H1 (cell line): ENCODE measurements at regions not wholly inside any gene's neighbourhood (a gene's known extent, or its start where the extent isn't known, plus 50 kb on each side); places are given as distances from the start of the nearest gene placed in this dataset.
A peak's percentile ranks its signal among the peaks of the same experiment; 100 is the strongest.

Experiments used
- CTCF ChIA-PET: fragments of 300-600 bp; sonication (Branson Sonifier 250); formaldehyde crosslinking; loops from one replicate; lab custom pipeline; 2021; ENCODE audit not compliant: partially characterized antibody; lab: Charles Lee
- POLR2A ChIA-PET: fragments of 300-600 bp; sonication (Branson Sonifier 250); formaldehyde crosslinking; loops from one replicate; lab custom pipeline; 2021; ENCODE audit warnings: inconsistent platforms; ENCODE audit not compliant: partially characterized antibody; lab: Charles Lee
- DNase-seq, 2 experiments: peaks; one replicate each; pipeline versions ENCODE4 v3.0.0 to v3.0.0-alpha.2; 2010 to 2022; ENCODE audit warnings: low spot score in 2 of 2, low read depth in 1 of 2, mixed read lengths in 1 of 2
- FAIRE-seq: peaks from 2 replicates; lab custom pipeline; 2011; peaks lifted over from hg19 to GRCh38; lab: Jason Lieb, UNC
- H2AFZ ChIP-seq: 2 replicates; pipeline ENCODE4 v1.8.1; 2012; ENCODE audit warnings: low read length, inconsistent platforms
- H2AK5ac ChIP-seq: 2 replicates; pipeline ENCODE4 v1.6.1; 2013; ENCODE audit warnings: low read depth, low read length
- H2BK120ac ChIP-seq: replicated peaks from 2 replicates; pipeline ENCODE3; 2013; ENCODE audit warnings: low read depth, low read length, inconsistent platforms
- H2BK12ac ChIP-seq: 2 replicates; pipeline ENCODE4 v1.6.1; 2013; ENCODE audit warnings: low read depth, low read length
- H2BK15ac ChIP-seq: 2 replicates; pipeline ENCODE4 v1.6.1; 2013; ENCODE audit warnings: low read length
- H2BK20ac ChIP-seq: 2 replicates; pipeline ENCODE4 v1.6.1; 2013; ENCODE audit warnings: low read length
- H2BK5ac ChIP-seq: 2 replicates; pipeline ENCODE4 v1.6.1; 2013; ENCODE audit warnings: low read depth, low read length
- H3K14ac ChIP-seq: 2 replicates; pipeline ENCODE4 v1.6.1; 2013; ENCODE audit warnings: inconsistent platforms; ENCODE audit not compliant: insufficient read length
- H3K18ac ChIP-seq: 2 replicates; pipeline ENCODE4 v1.6.1; 2013; ENCODE audit warnings: low read length; ENCODE audit errors: extremely low read depth
- H3K23ac ChIP-seq: 2 replicates; pipeline ENCODE4 v1.6.1; 2013; ENCODE audit warnings: inconsistent platforms; ENCODE audit not compliant: insufficient read length
- H3K23me2 ChIP-seq: 2 replicates; pipeline ENCODE4 v1.6.1; 2013; ENCODE audit warnings: low read depth, low read length
- H3K27ac ChIP-seq: 2 replicates; pipeline ENCODE4 v1.6.1; 2011; ENCODE audit warnings: low read depth, low read length, inconsistent platforms
- H3K27me3 ChIP-seq, 4 experiments: replicated peaks in 1 of 4; 1 replicate in 1 of 4; 2 replicates in 3 of 4; pipeline versions ENCODE4 v1.6.1 to v1.8.1; 2011 to 2013; ENCODE audit warnings: low read length in 3 of 4, mild to moderate bottlenecking in 3 of 4, inconsistent platforms in 2 of 4, mixed read lengths in 2 of 4, moderate library complexity in 1 of 4; ENCODE audit not compliant: control insufficient read depth in 3 of 4, insufficient read depth in 3 of 4; ENCODE audit errors: extremely low read depth in 1 of 4
- H3K36me3 ChIP-seq, 4 experiments: 2 replicates each; pipeline versions ENCODE4 v1.6.1 to v1.8.1; 2011 to 2013; ENCODE audit warnings: mild to moderate bottlenecking in 4 of 4, low read length in 3 of 4, moderate library complexity in 2 of 4, control low read depth in 1 of 4, inconsistent platforms in 1 of 4; ENCODE audit not compliant: insufficient read depth in 4 of 4, control insufficient read depth in 2 of 4
- H3K4ac ChIP-seq: replicated peaks from 2 replicates; pipeline ENCODE3; 2013; ENCODE audit warnings: low read length, low read depth, mixed read lengths, inconsistent platforms; ENCODE audit not compliant: insufficient read length
- H3K4me1 ChIP-seq, 4 experiments: replicated peaks in 1 of 4; 1 replicate in 1 of 4; 2 replicates in 3 of 4; pipeline versions ENCODE4 v1.6.1 to v1.8.1; 2011 to 2013; ENCODE audit warnings: low read length in 3 of 4, inconsistent platforms in 2 of 4, mixed read lengths in 1 of 4; ENCODE audit not compliant: insufficient read depth in 4 of 4, control insufficient read depth in 3 of 4
- H3K4me2 ChIP-seq, 2 experiments: 2 replicates each; pipeline versions ENCODE4 v1.6.1 to v1.8.1; 2011 to 2013; ENCODE audit warnings: low read depth in 2 of 2, low read length in 2 of 2, control low read depth in 1 of 2, inconsistent platforms in 1 of 2, mild to moderate bottlenecking in 1 of 2; ENCODE audit not compliant: insufficient read depth in 1 of 2
- H3K4me3 ChIP-seq, 4 experiments: fragments of 200-600, 300-600 bp in 1 of 4; sonication (generic), shearing (Covaris generic), sonication (Bioruptor Twin) in 1 of 4; 2 replicates each; pipeline versions ENCODE4 v1.5.1 to v1.8.1; 2011 to 2016; ENCODE audit warnings: low read length in 4 of 4, low read depth in 3 of 4, control low read depth in 2 of 4, inconsistent platforms in 2 of 4, mild to moderate bottlenecking in 2 of 4, mixed read lengths in 1 of 4, moderate library complexity in 1 of 4; ENCODE audit not compliant: insufficient read depth in 2 of 4; ENCODE audit errors: extremely low read depth in 1 of 4
- H3K56ac ChIP-seq: replicated peaks from 2 replicates; pipeline ENCODE3; 2013; ENCODE audit warnings: low read depth, mild to moderate bottlenecking, mixed read lengths, low read length, inconsistent platforms; ENCODE audit not compliant: insufficient read length
- H3K79me1 ChIP-seq: 2 replicates; pipeline ENCODE4 v1.6.1; 2013; ENCODE audit warnings: low read depth, low read length, control low read depth
- H3K79me2 ChIP-seq, 2 experiments: 2 replicates each; pipeline versions ENCODE4 v1.6.1 to v1.8.1; 2012 to 2013; ENCODE audit warnings: low read length in 2 of 2, mild to moderate bottlenecking in 2 of 2, inconsistent platforms in 1 of 2; ENCODE audit not compliant: insufficient read depth in 2 of 2, control insufficient read depth in 1 of 2
- H3K9ac ChIP-seq, 4 experiments: replicated peaks in 1 of 4; 1 replicate in 1 of 4; 2 replicates in 3 of 4; pipeline versions ENCODE4 v1.6.1 to v1.8.1; 2011 to 2013; ENCODE audit warnings: low read depth in 3 of 4, low read length in 3 of 4, control low read depth in 2 of 4, mild to moderate bottlenecking in 2 of 4, moderate library complexity in 2 of 4, inconsistent platforms in 1 of 4; ENCODE audit errors: extremely low read depth in 1 of 4
- H3K9me3 ChIP-seq, 2 experiments: 2 replicates each; pipeline versions ENCODE4 v1.6.1 to v1.8.1; 2012 to 2013; ENCODE audit warnings: mild to moderate bottlenecking in 2 of 2, moderate library complexity in 2 of 2, control low read depth in 1 of 2, inconsistent platforms in 1 of 2, low read depth in 1 of 2, low read length in 1 of 2, mixed read lengths in 1 of 2; ENCODE audit not compliant: insufficient read depth in 2 of 2
- H4K20me1 ChIP-seq, 2 experiments: replicated peaks in 1 of 2; 2 replicates each; pipeline versions ENCODE3 to v1.8.1; 2011 to 2013; ENCODE audit warnings: inconsistent platforms in 2 of 2, low read length in 2 of 2, mild to moderate bottlenecking in 1 of 2; ENCODE audit not compliant: insufficient read depth in 2 of 2, control insufficient read depth in 1 of 2
- H4K5ac ChIP-seq: 2 replicates; pipeline ENCODE4 v1.6.1; 2013; ENCODE audit warnings: low read length, low read depth, mixed read lengths, inconsistent platforms; ENCODE audit not compliant: insufficient read length
- H4K8ac ChIP-seq: 2 replicates; pipeline ENCODE4 v1.8.0; 2013; ENCODE audit warnings: mild to moderate bottlenecking, moderate library complexity, low read length, inconsistent platforms; ENCODE audit not compliant: insufficient read depth; ENCODE audit errors: extremely low read depth
- H4K91ac ChIP-seq: replicated peaks from 2 replicates; pipeline ENCODE3; 2013; ENCODE audit warnings: low read length, mixed read lengths, inconsistent platforms; ENCODE audit not compliant: insufficient read length
- ATF2 ChIP-seq: IDR thresholded peaks from 2 replicates; pipeline ENCODE4 v1.6.1; 2012; ENCODE audit warnings: low read length, inconsistent platforms
- KDM5A ChIP-seq: fragments of 200-600 bp; IDR thresholded peaks from 2 replicates; pipeline ENCODE4 v1.7.1; 2012; ENCODE audit warnings: mild to moderate bottlenecking, low read length, inconsistent platforms, mixed read lengths
- WGBS, 2 experiments: shearing (Covaris generic) in 1 of 2; methylation state at CpG; one replicate each; pipeline versions ENCODE4 v1.1.6 to v1.1.7; 2013 to 2015; ENCODE audit warnings: low lambda C conversion rate in 2 of 2, mixed read lengths in 2 of 2, inconsistent platforms in 1 of 2, low coverage in 1 of 2, missing lambda C conversion rate in 1 of 2; ENCODE audit not compliant: insufficient replicate concordance in 2 of 2, insufficient coverage in 1 of 2, insufficient read length in 1 of 2; ENCODE audit errors: extremely low coverage in 1 of 2, missing lambda C conversion rate in 1 of 2; 5-methylcytosine and 5-hydroxymethylcytosine counted together

GRCh38 chr9:74133921-74134320 is 363.2 kb upstream of the RORB start:
- no peaks in the 10 kb centered on the region for H3K4me1 ChIP-seq
- H3K9ac ChIP-seq, result no peak overlapping the region
- no peak overlapping the region for H3K4me2 ChIP-seq
- 0 out of 2 replicates have a peak overlapping the region, but pooled peaks have one; percentile 10 for H2AFZ ChIP-seq
- H3K79me2 ChIP-seq, result no peaks in the 10 kb centered on the region
- no peaks in the 10 kb centered on the region for H3K23me2 ChIP-seq
- no peak overlapping the region for H2BK20ac ChIP-seq
- no peak for FAIRE-seq
- no peaks in the 10 kb centered on the region for H3K27me3 ChIP-seq
- WGBS, 2 experiments, result 81% methylated on average over 6 of the region's 6 CpGs; no CpG with 5 or more reads in 1 of the 2 experiments
- CTCF ChIA-PET, result interaction anchor here (1.4 to 1.5 kb wide), 2 partner anchors 13 to 528 kb away, joined by 3 to 6 read pairs; no protein-coding TSS in a partner anchor
- no peaks in the 10 kb centered on the region for H3K79me1 ChIP-seq
- no peak overlapping the region for H3K4ac ChIP-seq
- H3K14ac ChIP-seq, result no peak overlapping the region
- POLR2A ChIA-PET, result no interaction called here
- H2BK12ac ChIP-seq, result no peak overlapping the region
- no peaks in the 10 kb centered on the region for H3K36me3 ChIP-seq
- no peak overlapping the region for H2BK120ac ChIP-seq
- H3K27ac ChIP-seq, result no peak overlapping the region
- H4K8ac ChIP-seq, result no peak overlapping the region
- DNase-seq, result no peak
- no peak overlapping the region for H3K4me3 ChIP-seq
- no peaks in the 10 kb centered on the region for H4K20me1 ChIP-seq
- H2BK15ac ChIP-seq, result no peak overlapping the region
- TF ChIP-seq KDM5A (no peak), ATF2 (no peak)
- no peak overlapping the region for H3K18ac ChIP-seq
- H3K9me3 ChIP-seq, result no peaks in the 10 kb centered on the region
- no peak overlapping the region for H4K91ac ChIP-seq
- no peak overlapping the region for H3K56ac ChIP-seq
- H4K5ac ChIP-seq, result no peak overlapping the region
- H2AK5ac ChIP-seq, result no peak overlapping the region
- no peak overlapping the region for H3K23ac ChIP-seq
- H2BK5ac ChIP-seq, result no peak overlapping the region
